ENCODE measurements at regions not wholly inside any gene's neighbourhood (a gene's known extent, or its start where the extent isn't known, plus 50 kb on each side); places are given as distances from the start of the nearest gene placed in this dataset.
A peak's percentile ranks its signal among the peaks of the same experiment; 100 is the strongest.

GRCh38 chr3:95082191-95082590 lies 1019.3 kb downstream of the NSUN3 start:
- 70 to 75% (median 75%) methylated on average over 3 of the region's 3 CpGs for WGBS, 5 donors
- H3K4me3 ChIP-seq = no peak overlapping the region
- DNase-seq = no peak
- no peak for TF ChIP-seq CTCF (IDR thresholded peaks at IDR 0.05)
- TF ChIP-seq EP300 (IDR thresholded peaks at IDR 0.05) = no peak
- no peak for TF ChIP-seq POLR2AphosphoS5 (IDR thresholded peaks at IDR 0.05)
- TF ChIP-seq POLR2A (IDR thresholded peaks at IDR 0.05) = no peak
- intact Hi-C loops (cut with DNase I; ENCODE audit: low total_unique reads) = no loop called here
- no peaks in the 10 kb centered on the region for H3K27me3 ChIP-seq
- H3K4me1 ChIP-seq = no peaks in the 10 kb centered on the region
- H3K36me3 ChIP-seq = no peaks in the 10 kb centered on the region
- no peak overlapping the region for H3K27ac ChIP-seq
- H3K9me3 ChIP-seq = no peaks in the 10 kb centered on the region

- H3K4me1 ChIP-seq = no peaks in the 10 kb centered on the region
- no peak overlapping the region for H3K27ac ChIP-seq
- intact Hi-C loops (cut with DNase I; ENCODE audit: low total_unique reads) = no loop called here
- H3K27me3 ChIP-seq = no peaks in the 10 kb centered on the region
- no peak overlapping the region for H3K4me3 ChIP-seq
- no peak for DNase-seq
- H3K9me3 ChIP-seq = no peaks in the 10 kb centered on the region
- H3K36me3 ChIP-seq = no peaks in the 10 kb centered on the region
- no peak for TF ChIP-seq EP300 (IDR thresholded peaks at IDR 0.05)
- TF ChIP-seq POLR2A (IDR thresholded peaks at IDR 0.05) = no peak
Measured at GRCh38 chr3:95084738-95085137, 1021.9 kb downstream of the NSUN3 start.

GRCh38 chr3:95088464-95088863 lies 1025.6 kb downstream of the NSUN3 start:
- H3K4me1 ChIP-seq = no peaks in the 10 kb centered on the region
- TF ChIP-seq EP300 (IDR thresholded peaks at IDR 0.05) = no peak
- no peak for TF ChIP-seq POLR2A (IDR thresholded peaks at IDR 0.05)
- TF ChIP-seq POLR2AphosphoS5 (IDR thresholded peaks at IDR 0.05) = no peak
- H3K27ac ChIP-seq = no peak overlapping the region
- intact Hi-C loops (cut with DNase I; ENCODE audit: low total_unique reads) = no loop called here
- H3K27me3 ChIP-seq = no peaks in the 10 kb centered on the region
- H3K36me3 ChIP-seq = no peaks in the 10 kb centered on the region
- no peaks in the 10 kb centered on the region for H3K9me3 ChIP-seq
- H3K4me3 ChIP-seq = no peak overlapping the region
- WGBS, 5 donors = 75 to 88% (median 83%) methylated on average over 5 of the region's 5 CpGs
- no peak for DNase-seq

GRCh38 chr3:95097493-95097892 lies 1034.6 kb downstream of the NSUN3 start:
- Histone ChIP-seq H3K36me3 (no peaks in the 10 kb centered on the region), H3K4me1 (no peaks in the 10 kb centered on the region), H3K4me3 (no peak overlapping the region), H3K27ac (no peak overlapping the region), H3K9me3 (no peaks in the 10 kb centered on the region), H3K27me3 (no peaks in the 10 kb centered on the region)
- intact Hi-C loops (cut with DNase I; ENCODE audit: low total_unique reads) = no loop called here
- WGBS, 5 donors = 60 to 67% (median 63%) methylated on average over 3 of the region's 3 CpGs
- TF ChIP-seq CTCF (IDR thresholded peaks at IDR 0.05) (no peak), POLR2A (IDR thresholded peaks at IDR 0.05) (no peak), EP300 (IDR thresholded peaks at IDR 0.05) (no peak), POLR2AphosphoS5 (IDR thresholded peaks at IDR 0.05) (no peak)
- DNase-seq = peak; percentile 2 to 29

GRCh38 chr3:95120921-95121320 lies 1058.1 kb downstream of the NSUN3 start:
- H3K4me3 ChIP-seq = no peak overlapping the region
- intact Hi-C loops (cut with DNase I; ENCODE audit: low total_unique reads) = no loop called here
- H3K27ac ChIP-seq = no peak overlapping the region
- no peaks in the 10 kb centered on the region for H3K4me1 ChIP-seq
- H3K27me3 ChIP-seq = no peaks in the 10 kb centered on the region
- 25 to 52% (median 44%) methylated on average over 3 of the region's 3 CpGs for WGBS, 5 donors
- H3K9me3 ChIP-seq = no peaks in the 10 kb centered on the region
- no peaks in the 10 kb centered on the region for H3K36me3 ChIP-seq
- no peak for DNase-seq
- TF ChIP-seq CTCF (IDR thresholded peaks at IDR 0.05) (no peak), POLR2AphosphoS5 (IDR thresholded peaks at IDR 0.05) (no peak), POLR2A (IDR thresholded peaks at IDR 0.05) (no peak), EP300 (IDR thresholded peaks at IDR 0.05) (no peak)

Measured in stomach (tissue), 8 donors.